GM12875 (cell line): ENCODE measurements at regions not wholly inside any gene's neighbourhood (a gene's known extent, or its start where the extent isn't known, plus 50 kb on each side); places are given as distances from the start of the nearest gene placed in this dataset.

Experiments used
- H3K4me3 ChIP-seq: one replicate; pipeline ENCODE4 v1.5.1; 2011; ENCODE audit warnings: low read depth, low read length, control low read depth
- TF ChIP-seq, protein P1 (sequence below): IDR thresholded peaks from 2 replicates; pipeline ENCODE4 v1.5.1; 2011; ENCODE audit warnings: low read depth, mild to moderate bottlenecking, control low read depth, inconsistent platforms, low read length, moderate library complexity, borderline replicate concordance; ENCODE audit not compliant: insufficient read depth

DNA sequence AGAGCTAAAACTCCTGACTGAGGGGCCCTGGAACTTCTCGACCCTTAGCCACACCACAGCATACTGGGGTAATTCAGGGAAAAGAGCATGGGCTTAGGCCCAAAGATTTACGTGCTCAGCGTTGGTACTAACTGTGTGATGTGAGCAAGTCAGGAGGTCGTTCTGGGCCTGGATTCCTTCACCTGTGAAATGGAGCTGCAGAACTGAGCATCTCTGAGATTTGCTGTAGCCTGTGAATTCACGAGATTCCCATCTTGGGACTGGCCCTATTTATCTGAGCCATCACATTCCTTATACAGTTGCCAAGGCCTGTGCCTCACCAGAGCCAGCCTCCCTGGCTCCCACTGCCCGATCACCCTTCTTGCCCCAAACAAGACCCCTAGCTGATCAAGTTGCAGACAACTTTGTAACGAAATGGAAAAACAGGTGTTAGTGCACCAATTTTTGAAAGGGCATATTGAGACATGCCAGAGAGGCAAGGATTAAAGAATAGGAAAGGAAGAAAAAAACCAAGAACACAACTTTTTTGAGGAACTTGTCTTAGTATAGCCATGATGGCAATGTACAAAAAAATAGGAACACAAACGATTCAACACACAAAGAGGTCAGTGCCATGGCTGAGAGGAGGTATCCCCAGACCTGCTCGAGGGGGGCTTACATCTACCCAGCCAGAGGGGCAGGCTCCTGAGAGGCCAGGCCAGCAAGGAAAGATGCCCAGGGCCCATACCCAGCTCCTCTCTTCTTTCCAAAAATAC, 323.0 kb upstream of the JARID2 start:
- H3K4me3 ChIP-seq = no peak overlapping the region
- TF ChIP-seq, protein P1, sequence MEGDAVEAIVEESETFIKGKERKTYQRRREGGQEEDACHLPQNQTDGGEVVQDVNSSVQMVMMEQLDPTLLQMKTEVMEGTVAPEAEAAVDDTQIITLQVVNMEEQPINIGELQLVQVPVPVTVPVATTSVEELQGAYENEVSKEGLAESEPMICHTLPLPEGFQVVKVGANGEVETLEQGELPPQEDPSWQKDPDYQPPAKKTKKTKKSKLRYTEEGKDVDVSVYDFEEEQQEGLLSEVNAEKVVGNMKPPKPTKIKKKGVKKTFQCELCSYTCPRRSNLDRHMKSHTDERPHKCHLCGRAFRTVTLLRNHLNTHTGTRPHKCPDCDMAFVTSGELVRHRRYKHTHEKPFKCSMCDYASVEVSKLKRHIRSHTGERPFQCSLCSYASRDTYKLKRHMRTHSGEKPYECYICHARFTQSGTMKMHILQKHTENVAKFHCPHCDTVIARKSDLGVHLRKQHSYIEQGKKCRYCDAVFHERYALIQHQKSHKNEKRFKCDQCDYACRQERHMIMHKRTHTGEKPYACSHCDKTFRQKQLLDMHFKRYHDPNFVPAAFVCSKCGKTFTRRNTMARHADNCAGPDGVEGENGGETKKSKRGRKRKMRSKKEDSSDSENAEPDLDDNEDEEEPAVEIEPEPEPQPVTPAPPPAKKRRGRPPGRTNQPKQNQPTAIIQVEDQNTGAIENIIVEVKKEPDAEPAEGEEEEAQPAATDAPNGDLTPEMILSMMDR = no peak

DNA sequence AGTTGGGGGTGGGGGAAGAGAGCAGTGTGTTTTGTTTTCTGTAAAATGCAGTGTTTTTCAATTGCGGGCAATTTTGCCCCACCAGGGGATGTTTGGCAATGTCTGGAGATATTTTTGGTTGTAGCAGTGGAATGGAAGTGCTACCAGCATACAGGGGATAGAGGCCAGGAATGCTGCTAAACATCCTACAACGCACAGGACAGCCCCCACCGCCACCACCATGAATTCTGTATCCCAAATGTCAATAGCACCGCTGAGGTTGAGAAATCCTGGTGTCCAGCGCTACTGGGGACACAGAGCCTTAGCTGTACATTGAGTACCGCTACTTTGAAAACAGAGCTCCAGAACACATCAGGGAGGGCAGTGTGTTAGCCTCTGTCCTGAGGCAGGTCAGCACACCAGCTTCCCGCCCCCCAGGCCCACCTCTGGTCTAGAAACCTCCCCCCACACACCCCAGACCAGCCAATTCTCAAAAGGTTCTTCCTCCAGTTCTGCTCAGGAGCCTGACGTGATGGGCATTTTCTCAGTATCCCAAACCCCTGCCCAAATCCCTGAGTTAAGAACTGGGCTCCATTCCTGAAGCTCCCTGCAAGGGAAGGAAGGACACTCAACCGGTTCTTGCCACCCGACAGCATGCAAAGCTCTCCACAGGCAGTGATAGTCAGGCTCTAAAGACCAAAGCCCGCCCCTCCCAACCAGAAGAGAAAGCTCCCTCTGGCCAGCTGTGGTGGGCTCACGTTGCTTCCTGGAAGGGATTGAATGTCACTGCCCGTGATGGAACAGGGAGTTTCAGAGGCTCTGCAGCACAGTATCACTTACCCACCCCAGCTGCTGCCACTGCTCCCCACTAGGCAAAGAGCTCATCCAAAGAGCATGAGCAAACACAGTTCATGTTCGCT, 321.5 kb upstream of the JARID2 start:
- H3K4me3 ChIP-seq = no peak overlapping the region
- TF ChIP-seq, protein P1 = no peak

DNA sequence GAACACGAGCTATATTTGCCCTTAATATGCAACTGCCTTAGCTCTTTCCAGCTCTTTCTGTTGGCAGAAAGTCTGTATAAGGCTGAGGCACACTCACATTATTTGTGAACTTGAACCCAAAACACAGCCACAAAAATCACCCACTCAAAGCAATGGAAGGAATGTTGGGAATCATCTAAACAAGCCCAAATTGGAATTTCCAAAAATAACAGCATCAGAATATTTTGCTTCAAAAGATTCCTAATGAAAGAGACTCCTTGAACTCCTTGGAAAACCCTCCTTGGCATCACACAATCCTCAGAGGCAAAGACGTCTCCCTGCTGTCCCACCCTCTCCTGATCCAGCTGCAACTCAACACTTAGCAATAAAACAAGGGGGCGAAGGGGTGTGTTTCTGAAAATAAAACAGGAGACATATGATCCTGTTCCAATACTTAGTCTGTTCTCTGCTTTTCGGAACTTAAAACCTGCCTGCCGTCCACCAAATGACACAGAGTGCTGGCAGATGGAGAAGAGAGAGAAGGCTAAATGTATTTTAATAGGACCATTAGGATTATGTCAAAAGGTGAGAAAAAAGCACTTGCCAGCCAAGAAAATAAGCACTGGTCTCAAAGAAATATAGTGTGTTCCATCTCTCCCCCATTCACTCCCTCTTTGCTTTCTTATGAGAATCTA, 320.7 kb upstream of the JARID2 start:
- TF ChIP-seq, protein P1 = no peak
- H3K4me3 ChIP-seq = no peak overlapping the region

DNA sequence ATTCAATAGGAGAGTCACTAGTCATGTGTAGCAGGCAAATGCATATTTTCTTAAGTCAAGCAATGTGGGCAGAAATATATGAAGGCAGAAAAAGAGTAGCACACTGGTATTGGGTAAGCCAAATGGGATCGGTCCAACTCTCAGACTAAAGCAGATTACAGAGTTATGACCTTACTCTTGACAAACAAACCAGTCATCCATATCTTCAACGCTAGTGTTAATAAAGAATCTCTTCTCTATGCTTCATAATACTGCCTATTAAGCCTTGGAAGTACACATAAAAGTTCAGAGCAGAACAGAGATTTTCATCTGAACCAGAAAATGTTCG, 320.2 kb upstream of the JARID2 start:
- H3K4me3 ChIP-seq = no peak overlapping the region
- TF ChIP-seq, protein P1 = no peak

DNA sequence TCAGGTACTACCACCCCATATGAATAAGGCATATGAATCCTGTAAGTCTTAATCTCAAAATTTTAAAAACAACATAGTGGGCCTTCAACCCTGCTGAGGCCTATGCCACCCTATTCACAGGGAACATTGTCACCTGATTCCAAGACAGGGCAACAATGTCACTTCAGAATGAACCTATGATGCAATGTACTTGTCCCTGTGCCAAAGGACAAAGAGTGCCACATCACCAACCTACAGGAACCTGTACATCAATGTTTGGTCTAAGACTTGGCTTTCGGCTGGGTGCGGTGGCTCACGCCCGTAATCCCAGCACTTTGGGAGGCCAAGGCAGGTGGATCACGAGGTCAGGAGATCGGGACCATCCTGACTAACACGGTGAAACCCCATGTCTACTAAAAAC, 318.5 kb upstream of the JARID2 start:
- TF ChIP-seq, protein P1 = no peak
- H3K4me3 ChIP-seq = no peak overlapping the region

DNA sequence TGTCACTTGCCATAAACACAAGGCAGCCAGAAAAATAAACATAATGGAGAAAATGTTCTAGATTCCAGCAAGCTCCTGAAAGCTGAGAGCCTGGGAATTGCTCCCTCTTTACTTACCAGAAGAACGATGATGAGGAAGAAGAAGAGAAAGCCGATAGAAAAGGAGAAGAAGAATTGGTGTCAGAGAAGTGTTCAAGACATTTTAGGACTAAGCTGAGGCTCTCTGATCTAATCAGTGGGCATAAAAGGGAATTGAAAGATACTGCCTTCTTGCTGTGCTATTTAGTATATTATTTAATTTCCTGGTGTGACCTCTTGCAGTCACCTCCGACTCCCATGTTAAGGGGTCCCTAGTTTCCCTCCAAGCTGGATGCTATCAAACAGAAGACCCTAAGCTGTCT, 316.6 kb upstream of the JARID2 start:
- H3K4me3 ChIP-seq = no peak overlapping the region
- TF ChIP-seq, protein P1 = no peak
